Retinal pigment epithelial cell (primary cell): ENCODE measurements at regions not wholly inside any gene's neighbourhood (a gene's known extent, or its start where the extent isn't known, plus 50 kb on each side); places are given as distances from the start of the nearest gene placed in this dataset.
"Not testable (repeated sequence)": the region's sequence is repeated elsewhere in the genome, so short reads cannot be mapped to it uniquely, and the experiment has no call there.

Source experiments
- DNase-seq: peaks from one replicate; pipeline ENCODE4 v3.0.0-alpha.2; 2010; ENCODE audit warnings: low read depth
- H3K4me3 ChIP-seq: 2 replicates; pipeline ENCODE4 v1.5.1; 2011; ENCODE audit warnings: mild to moderate bottlenecking, low read length, control low read depth, moderate library complexity
- CTCF ChIP-seq: conservative IDR thresholded peaks from 2 replicates; pipeline ENCODE4 v1.5.1; 2011; ENCODE audit warnings: low read depth, low read length, control low read depth, inconsistent platforms

GRCh38 chr1:65564493-65564892 is 144.0 kb downstream of the LEPR start:
- DNase-seq: no peak
- TF ChIP-seq CTCF: no peak
- no peak overlapping the region for H3K4me3 ChIP-seq

- DNase-seq: no peak
- no peak overlapping the region for H3K4me3 ChIP-seq
- no peak for TF ChIP-seq CTCF
Measured at GRCh38 chr1:65568285-65568684, 147.8 kb downstream of the LEPR start.

GRCh38 chr1:65572701-65573421 is 152.4 kb downstream of the LEPR start:
- TF ChIP-seq CTCF: no peak
- DNase-seq: no peak
- no peak overlapping the region for H3K4me3 ChIP-seq

GRCh38 chr1:65577278-65577677 is 156.8 kb downstream of the LEPR start:
- no peak for TF ChIP-seq CTCF
- no peak overlapping the region for H3K4me3 ChIP-seq
- DNase-seq: no peak

- not testable (repeated sequence) for DNase-seq
Measured at GRCh38 chr1:65577982-65578381, 157.5 kb downstream of the LEPR start.

GRCh38 chr1:65581119-65581518 is 160.7 kb downstream of the LEPR start:
- peak; percentile 41 for TF ChIP-seq CTCF
- DNase-seq: no peak
- no peak overlapping the region for H3K4me3 ChIP-seq

More at GRCh38 chr1:65577982-65578381, 157.5 kb downstream of the LEPR start:
- H3K4me3 ChIP-seq: not testable (repeated sequence)

- no peak overlapping the region for H3K4me3 ChIP-seq
- TF ChIP-seq CTCF: no peak
- DNase-seq: no peak
Measured at GRCh38 chr1:65584399-65584798, 163.9 kb downstream of the LEPR start.
